GM19328 (cell line): ENCODE measurements at regions not wholly inside any gene's neighbourhood (a gene's known extent, or its start where the extent isn't known, plus 50 kb on each side); places are given as distances from the start of the nearest gene placed in this dataset.

Source experiments
- ATAC-seq: cut with Tn5 transposase; IDR thresholded peaks from one replicate; pipeline ENCODE4 v1.9.1; 2021; ENCODE audit warnings: mild to moderate bottlenecking, moderate library complexity; ENCODE audit not compliant: unreplicated experiment

DNA sequence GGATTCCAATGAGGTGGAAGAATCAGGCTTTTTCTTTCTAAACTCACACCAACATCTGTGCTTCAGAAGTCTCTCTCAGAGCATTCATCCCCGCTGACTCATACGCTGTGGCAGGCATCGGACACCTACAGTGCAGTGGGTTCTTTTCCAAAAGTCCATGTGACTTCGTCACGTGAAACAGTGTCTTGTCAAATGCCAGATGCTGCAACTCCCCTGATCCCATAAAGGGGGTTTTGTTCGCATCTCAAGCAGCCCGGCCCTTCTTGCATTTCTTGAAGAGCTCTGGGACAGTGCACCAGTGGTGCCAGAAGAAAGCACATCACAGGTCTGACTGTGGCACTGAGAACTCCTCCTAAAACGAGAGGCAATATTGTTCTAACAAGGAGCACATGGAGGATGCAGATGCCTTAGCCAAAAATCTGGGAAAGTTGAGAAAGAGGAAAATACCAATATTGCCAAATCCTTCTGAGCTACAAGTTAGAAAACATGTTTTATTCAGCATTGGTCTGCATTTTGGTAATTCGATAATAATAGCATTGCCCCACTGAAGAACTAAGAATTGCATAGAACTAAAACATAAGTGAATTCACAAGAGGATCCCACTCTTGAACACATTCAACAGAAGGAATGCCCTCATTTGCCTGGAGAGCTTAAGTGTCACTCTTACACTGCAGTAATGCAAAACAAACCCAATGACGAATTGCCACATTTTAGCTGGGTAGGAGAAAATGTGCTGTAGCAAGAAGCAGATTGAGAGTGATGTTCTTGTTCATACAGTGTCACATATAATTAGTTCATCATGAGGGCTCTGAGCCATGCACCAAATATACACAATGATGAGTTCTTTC is 204.4 kb downstream of the CXCL12 start:
- ATAC-seq, result no peak

DNA sequence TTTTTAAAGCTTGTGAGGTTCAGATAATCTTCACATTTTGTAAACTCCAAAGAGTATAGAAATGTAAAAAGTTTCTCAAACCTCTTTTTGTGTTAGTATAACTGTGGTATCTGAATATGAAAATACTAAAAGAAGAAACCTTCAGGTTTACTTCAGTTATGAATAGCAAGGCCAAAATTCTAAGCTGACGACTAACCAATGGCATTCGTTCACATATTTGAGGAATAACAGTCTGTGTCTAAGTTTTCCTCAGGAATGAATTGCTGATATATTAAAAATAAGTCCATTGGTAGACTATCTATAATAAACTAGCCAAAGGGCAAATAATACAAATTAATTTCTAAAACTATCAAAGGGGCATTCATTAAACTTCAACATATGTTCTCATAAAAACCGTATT is 206.0 kb downstream of the CXCL12 start:
- ATAC-seq, result no peak

DNA sequence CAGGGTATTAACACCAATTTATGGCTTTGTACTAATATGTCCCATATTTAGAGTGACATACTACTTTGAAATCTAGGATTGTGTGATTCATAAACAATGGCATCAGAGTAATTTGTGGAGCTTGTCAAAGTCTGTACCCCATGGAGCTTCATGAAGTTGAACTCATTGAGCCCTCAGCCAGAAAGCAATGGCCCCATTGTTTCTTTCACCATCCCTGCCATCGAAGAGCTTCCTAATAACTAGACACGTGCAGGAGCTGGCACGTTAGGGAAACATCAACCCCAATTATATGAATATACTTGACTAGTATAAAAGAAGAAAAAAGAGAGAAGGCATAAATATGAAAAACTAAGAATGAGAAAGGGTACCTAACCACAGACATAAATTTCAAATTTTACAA is 206.6 kb downstream of the CXCL12 start:
- ATAC-seq, result no peak

DNA sequence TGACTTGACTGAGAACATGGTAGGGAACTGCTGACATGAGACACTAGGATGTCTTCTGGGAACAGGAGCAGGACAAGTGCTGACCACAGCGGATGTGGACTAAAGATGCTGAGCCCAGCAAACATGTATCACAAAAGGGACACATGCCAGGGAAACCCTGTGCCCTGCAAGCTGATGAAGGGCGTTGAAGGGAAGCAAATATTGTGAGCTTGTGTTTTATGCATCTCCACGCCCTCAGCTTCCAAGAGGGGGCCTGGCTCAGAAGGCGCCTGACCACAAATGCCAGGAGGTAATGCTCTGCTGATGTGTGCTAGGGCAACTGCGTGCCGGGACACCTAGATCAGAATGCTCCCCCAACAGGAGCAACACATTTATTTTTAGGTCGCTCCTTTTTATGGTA is 207.3 kb downstream of the CXCL12 start:
- no peak for ATAC-seq

DNA sequence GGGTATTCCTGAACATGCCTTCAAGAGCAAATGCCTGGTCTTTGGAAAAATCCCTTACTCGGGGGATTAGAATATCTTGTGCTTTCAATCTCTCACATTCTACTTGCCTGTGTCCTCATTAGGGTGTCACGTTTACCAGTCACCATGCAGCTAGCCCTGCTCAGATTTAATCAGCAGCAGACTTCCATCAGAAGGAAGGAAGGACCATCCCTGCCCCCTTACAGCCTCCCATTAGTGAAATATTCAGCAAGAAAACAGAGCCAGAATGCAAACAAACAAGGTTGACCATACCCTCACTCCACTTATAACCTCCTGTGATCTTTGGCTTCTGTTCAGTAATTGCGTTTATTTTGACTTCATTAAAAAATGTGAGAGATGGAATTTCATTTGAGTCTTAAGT is 208.6 kb downstream of the CXCL12 start:
- no peak for ATAC-seq

DNA sequence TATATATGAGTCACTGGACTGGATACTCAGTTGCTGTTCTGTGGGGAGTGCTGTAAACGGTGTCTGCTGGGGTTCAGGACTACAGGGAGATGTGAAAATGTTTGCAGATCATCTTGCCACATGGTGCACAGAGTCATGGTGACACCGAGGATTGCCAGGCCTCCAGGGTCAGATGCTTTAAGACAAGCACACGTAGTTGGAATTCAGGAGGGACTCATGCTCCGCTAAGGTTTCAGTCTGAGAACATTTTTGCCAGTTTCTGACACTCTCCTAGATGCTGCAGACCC is 211.3 kb downstream of the CXCL12 start:
- ATAC-seq, result no peak

DNA sequence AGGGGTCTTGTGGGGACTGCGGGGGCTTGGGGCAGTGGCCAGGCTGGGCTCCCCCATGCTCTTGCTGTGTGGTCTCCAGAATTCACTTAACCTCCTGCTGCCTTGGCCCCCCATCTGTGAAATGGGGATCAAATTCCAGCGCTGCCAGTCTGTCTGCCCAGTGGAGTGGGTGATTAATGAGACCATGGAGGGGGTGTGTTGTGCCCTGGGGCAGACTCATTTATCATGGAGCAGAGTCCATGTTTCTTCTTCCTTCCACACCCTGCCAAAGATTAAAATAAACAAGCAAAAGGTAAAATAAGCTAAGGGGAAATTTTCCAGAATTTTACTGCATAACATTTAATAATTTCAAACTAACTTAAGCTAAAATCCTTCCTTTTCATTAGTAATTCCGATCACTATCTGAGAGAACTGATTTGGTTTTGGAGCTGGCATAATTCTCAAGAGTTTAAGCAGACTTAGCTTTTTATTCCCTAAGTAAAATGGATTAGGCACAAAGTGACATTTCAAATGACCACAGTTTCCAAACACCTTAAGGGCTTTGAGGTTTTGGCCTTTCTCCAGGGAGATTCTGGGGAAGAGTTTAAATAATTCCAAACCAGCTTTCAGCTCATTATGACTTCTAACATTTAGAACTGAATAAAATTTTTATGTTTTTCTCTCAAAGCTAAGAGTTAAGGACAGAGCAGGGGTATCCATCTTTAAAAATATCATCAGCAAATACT is 211.9 kb downstream of the CXCL12 start:
- no peak for ATAC-seq

DNA sequence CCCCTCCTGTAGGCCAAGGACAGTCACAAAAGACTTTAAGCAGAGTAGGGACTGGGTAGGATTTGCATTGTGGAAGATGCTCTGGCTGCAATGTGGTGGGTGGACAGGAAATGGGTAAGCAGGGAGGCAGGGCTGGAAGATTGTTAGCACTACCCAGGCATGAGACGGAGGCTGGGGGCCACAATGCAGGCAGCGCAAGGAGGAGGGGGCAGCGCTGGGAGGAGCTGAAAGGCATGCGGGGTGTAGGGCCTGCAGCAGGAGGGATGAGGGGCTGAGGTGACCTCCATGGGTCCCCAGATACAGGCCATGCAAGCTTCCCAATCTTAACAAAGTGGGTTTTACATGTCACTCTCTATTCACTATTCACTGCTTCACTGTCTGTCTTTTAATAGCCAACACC is 213.1 kb downstream of the CXCL12 start:
- ATAC-seq, result no peak

DNA sequence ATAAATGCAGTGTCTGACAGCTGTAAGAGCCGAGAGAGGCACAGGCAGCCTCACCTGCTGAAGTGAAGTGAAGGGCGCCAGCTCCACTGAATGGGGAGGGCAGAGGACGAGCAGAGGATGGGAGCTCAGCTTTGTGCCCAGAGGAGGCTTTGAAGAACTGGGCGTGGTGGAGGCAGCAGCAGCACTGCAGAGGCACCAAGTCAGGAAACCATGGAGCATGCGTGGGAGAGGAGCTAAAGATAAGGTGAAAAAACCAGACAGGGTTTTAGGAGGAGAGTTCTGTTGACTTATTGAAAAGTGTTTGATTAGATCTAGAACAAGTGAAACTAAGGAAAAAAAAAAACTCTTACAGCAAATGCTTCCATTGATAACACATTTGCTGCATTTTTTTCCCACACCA is 216.4 kb downstream of the CXCL12 start:
- ATAC-seq, result no peak

DNA sequence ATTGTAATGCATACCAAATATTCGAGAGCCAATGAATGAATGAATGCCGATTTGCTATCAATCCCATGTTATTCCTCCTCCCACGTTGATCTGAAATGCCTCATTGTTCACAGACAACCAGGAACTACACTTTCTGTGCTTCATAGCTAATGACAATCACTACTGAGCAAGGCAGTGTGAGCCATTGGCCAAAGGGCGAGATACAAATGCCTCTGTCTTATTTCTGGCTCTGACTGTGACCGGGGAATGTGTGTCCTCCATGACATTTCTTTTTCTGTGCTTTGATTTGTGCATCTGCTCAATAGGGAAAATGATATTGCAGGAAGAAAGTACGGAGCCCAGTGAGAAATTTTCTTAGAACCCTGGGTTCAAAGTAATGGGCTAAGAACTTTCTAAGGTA is 217.1 kb downstream of the CXCL12 start:
- no peak for ATAC-seq

DNA sequence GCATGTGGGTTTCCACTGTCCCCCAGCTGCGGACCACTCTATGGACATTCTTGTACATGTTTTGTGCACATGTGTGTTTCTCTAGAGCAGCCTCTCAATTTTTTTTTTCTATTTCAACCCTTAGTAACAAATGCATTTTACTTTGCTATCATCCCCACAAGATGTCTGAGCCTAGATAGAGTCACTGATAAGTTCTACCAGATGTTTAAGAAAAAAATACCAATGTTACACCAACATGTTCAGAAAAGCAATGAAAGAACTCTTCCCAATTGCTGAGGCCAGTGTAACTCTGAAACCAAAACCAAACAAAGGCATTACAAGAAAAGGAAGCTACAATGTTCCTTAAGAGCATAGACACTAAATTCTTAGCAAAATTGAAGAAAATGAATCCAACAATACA is 218.5 kb downstream of the CXCL12 start:
- no peak for ATAC-seq

DNA sequence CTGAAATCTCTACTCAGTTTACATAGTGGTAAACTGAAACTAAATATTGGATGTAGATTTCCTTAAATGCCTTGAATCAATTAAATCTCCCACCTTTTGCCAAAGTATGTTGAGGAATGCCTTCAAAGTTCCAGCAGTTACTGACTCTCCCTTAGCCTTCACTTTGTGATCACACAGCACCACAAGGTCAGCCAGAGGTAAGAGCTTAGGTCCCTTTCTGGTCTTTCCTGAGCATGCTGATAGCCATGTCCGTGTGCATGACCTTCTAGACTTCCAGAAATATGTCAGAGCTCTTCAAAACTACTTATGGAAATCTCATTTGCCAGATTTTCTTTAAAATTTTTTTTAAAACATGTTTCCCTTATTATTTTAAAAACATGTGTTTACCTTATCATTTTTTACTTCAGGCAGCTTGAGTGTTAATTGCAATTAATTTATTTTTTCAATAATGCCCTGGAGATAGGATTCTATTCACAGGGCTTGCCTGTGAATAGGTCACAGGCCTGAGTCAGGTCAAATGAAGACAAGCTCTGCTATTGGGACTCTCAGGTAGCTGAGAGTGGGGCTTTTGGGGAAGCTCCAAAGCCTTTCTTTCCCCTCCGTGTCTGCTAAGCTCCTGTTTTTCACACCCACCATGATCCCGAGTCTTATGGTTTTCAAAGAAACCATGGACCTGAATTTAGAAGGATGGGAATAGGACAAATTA is 220.5 kb downstream of the CXCL12 start:
- ATAC-seq, result no peak

DNA sequence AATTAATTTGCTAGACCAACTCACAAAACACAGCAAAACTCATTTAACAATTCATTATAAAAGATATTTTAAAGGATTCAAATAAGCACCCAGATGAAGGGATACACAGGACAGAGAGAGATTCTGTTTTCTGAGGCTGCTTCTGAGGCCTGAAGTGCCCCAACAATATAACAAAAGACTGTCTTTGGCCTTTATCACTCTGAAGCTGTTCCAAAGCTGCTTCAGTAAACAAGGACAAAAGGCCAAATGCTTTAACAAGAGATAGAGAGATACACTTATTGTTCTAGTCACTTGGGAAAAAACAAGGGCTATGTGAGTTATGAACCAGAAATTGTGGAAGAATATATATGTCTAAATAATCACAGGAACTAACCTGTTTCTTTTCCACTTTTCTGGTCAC is 223.7 kb downstream of the CXCL12 start:
- no peak for ATAC-seq

DNA sequence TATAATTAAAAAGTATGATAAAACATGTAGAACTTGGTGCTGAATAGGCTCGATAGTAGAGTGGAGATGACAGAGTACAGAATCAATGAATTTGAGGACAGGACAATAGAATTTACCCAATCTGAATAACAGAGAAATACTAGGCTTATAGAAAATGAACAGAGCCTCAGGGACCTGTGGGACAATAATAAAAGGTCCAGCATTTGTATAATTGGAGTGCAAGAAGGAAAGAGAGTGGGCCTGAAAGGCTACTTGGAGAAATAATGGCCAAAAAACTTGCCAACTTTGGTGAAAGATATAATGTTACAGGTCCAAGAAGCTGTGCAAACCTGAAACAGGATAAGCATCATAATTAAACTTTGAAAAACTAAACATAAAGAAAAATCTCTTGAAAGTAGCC is 227.3 kb downstream of the CXCL12 start:
- no peak for ATAC-seq

DNA sequence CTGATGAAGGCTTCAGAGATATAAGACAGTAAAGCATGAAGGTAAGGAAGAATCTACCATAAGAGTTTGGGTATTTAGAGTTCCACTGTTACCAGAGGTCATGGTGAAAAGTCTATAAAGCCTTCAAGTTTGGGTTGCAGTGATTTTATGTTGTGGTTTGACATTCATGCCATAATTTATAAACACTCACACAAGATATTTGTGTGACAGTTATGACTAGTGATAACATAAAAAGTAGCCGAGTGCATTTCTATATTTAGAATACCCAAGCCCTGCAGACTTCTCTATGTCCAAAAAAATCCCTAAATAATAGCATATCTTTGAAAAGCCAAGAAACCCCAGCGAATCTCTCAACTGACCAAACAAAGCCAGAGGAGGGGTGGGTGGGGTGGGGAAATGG is 229.9 kb downstream of the CXCL12 start:
- ATAC-seq, result no peak

DNA sequence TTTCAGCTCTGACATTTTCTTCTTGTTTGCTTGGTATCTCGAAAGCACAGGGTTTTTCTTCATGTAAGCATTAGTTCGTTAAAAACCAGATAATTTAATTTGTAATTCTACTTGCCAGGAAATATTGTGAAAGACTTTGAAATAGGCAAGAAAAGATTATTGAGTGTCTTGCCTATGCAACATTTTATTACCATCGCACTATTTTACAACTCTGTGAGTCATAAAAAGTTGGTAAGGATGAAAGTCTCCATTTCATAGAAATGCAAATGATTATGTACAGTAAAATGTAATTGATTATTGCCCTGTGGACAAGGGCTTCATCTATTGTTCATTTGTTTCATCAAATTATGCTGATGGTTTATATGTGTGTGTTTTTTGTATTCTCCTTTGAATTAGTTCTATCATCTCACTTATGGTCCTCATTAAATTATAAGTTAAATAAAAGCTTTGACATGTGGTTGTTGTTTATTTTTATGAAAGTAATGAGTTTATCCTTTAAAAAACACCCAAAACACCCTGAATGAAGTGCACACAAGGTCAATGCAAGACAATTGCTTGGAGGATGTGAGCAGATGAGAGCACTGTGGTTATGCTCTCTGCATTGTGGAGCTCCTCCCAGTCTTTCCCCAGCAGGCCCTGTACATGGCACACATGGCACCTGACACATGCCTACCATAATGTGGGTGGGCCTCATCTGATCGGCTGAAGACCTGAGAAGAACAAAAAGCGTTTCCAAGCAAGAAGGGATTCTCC is 230.8 kb downstream of the CXCL12 start:
- no peak for ATAC-seq

DNA sequence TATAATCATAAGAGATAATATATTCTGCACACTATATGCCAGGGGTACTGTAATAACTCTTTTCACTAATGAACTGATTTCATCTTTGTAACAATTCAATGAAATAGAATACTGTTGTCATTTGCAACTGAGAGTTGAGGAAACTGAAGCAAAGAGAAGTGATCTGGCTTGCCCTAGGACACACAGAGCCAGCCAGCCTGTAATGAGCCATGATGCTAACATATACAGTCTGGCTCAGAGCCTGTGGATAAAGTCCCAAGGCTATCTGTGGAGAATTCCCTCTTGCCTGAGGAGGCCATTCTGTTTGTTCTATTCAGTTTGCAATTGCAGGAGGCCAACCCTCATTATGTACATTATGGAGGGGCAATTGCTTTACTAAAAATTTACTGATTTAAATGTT is 241.3 kb downstream of the CXCL12 start:
- no peak for ATAC-seq

DNA sequence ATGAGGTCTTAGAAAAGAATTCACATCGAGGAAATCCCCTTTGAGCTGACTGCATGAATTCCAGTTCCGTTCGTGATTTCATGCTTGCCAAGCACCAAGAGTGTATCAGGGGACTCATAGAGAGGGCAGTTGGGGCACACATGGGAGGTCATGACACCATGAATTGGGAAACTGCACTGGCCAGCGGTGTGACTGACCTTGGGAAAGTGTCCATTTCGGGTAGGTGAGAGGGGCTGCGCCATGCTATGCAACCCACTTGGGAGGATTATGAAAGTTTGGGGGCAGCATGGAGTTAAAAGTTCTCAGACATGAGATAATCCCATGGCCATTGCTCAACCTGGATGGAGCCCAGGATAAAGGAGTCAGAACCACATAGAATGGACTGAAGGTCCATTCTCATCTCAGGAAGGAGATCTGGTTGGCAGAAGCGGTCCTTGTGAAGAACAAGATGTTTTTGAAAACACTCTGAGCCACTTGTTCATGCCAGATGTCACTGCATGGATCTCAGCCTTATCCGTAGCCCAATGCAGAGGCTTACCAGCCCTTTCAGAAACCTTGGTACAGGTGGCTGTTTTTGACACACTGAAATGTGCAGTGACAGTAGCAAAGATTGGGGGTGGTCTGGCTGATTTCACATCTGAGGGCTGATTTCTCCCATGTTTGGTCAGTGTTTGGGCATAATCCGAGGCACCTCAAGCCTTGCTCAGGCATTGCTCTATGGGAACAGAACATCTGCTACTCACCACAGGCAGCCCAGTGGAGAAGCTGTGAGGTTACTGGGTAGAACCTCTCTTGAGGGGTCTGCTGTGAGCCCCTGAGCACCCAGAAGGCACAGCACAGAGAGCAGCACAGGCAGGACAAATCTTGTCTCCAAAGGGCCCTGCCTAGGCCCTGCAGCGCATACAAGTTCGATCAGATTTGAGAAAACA is 252.3 kb downstream of the CXCL12 start:
- no peak for ATAC-seq

DNA sequence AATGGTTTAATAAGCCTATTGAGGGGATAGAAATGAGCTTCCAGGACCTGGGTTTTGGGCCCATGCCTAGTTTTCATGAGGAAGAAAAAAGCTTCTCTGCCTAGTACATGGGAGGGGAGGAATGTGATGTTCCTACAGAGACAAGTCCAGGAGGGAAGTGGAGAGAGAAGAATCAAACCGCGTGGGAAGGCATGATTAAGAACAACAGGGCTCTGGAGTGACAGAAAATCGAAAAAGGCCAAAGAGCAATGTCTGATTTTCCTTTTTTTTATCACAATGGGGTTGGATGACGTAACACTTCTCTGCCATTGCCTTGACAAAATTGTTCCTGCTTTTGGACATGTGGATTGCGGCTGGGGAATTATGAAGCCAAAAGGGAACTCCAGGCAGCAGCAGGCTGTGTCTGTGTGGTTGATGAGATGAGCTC is 258.6 kb downstream of the CXCL12 start:
- ATAC-seq, result no peak

DNA sequence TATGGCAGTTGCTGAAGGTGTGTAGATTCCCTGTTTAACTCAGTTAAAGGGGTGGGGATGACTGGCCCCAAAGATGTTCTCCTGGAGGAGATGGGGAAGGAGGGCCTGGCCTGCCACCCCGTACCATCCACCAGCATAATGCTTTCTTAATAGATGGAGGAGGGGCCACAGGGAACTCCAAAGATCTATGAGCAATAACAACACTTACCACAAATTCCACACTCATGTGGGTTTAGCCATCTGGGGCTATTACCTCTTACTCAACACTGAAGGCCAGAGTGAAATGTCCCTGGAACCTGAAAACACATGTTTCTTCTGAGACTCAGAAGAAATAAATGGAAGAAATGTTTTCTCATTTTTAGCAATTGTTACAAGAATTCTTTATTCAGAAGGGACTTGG is 259.0 kb downstream of the CXCL12 start:
- no peak for ATAC-seq
